Endothelial cell of umbilical vein (primary cell): ENCODE measurements at regions not wholly inside any gene's neighbourhood (a gene's known extent, or its start where the extent isn't known, plus 50 kb on each side); places are given as distances from the start of the nearest gene placed in this dataset.

ENCODE experiments used
- EZH2 ChIP-seq: IDR thresholded peaks from 2 replicates; pipeline ENCODE4 v1.6.1; 2012; ENCODE audit warnings: borderline replicate concordance, low read depth, mild to moderate bottlenecking, moderate library complexity, low read length, inconsistent platforms; ENCODE audit not compliant: severe bottlenecking
- JUN ChIP-seq: IDR thresholded peaks from 2 replicates; pipeline ENCODE4 v1.6.1; 2011; ENCODE audit warnings: borderline replicate concordance, low read depth; ENCODE audit not compliant: insufficient read length, insufficient read depth
- MYC ChIP-seq: IDR thresholded peaks from one replicate; pipeline ENCODE4 v1.6.1; 2011; ENCODE audit warnings: mild to moderate bottlenecking, low read depth, low read length
- POLR2A ChIP-seq: IDR thresholded peaks from 2 replicates; pipeline ENCODE4 v1.6.1; 2012; ENCODE audit warnings: low read depth, mild to moderate bottlenecking, control low read depth, low read length
- TF ChIP-seq, protein P1 (sequence below), 2 donors: IDR thresholded peaks; 1 replicate in 1 of 2; 2 replicates in 1 of 2; pipeline ENCODE4 v1.5.1; 2011; ENCODE audit warnings: low read length in 2 of 2, mild to moderate bottlenecking in 2 of 2, moderate library complexity in 2 of 2, control low read depth in 1 of 2, inconsistent platforms in 1 of 2, low read depth in 1 of 2; ENCODE audit not compliant: insufficient read depth in 1 of 2; ENCODE audit errors: extremely low read depth in 1 of 2

GRCh38 chr2:118249531-118249930, 161.3 kb downstream of the INSIG2 start:
- TF ChIP-seq JUN (no peak), MYC (no peak), POLR2A (no peak), EZH2 (no peak)
- TF ChIP-seq, protein P1, sequence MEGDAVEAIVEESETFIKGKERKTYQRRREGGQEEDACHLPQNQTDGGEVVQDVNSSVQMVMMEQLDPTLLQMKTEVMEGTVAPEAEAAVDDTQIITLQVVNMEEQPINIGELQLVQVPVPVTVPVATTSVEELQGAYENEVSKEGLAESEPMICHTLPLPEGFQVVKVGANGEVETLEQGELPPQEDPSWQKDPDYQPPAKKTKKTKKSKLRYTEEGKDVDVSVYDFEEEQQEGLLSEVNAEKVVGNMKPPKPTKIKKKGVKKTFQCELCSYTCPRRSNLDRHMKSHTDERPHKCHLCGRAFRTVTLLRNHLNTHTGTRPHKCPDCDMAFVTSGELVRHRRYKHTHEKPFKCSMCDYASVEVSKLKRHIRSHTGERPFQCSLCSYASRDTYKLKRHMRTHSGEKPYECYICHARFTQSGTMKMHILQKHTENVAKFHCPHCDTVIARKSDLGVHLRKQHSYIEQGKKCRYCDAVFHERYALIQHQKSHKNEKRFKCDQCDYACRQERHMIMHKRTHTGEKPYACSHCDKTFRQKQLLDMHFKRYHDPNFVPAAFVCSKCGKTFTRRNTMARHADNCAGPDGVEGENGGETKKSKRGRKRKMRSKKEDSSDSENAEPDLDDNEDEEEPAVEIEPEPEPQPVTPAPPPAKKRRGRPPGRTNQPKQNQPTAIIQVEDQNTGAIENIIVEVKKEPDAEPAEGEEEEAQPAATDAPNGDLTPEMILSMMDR (IDR thresholded peaks at IDR 0.05; ENCODE audit: extremely low read depth in 1 of 2, insufficient read depth in 1 of 2, low read depth in 1 of 2, low read length in 2 of 2): no peak
